COLO668 (cell line): ENCODE measurements at regions not wholly inside any gene's neighbourhood (a gene's known extent, or its start where the extent isn't known, plus 50 kb on each side); places are given as distances from the start of the nearest gene placed in this dataset.
A peak's percentile ranks its signal among the peaks of the same experiment; 100 is the strongest.
"Not testable (repeated sequence)": the region's sequence is repeated elsewhere in the genome, so short reads cannot be mapped to it uniquely, and the experiment has no call there.

Experiments
- DNase-seq: peaks from one replicate; lab custom pipeline; 2025; ENCODE audit not compliant: unreplicated experiment; lab: John Stamatoyannopoulos, UW

DNA sequence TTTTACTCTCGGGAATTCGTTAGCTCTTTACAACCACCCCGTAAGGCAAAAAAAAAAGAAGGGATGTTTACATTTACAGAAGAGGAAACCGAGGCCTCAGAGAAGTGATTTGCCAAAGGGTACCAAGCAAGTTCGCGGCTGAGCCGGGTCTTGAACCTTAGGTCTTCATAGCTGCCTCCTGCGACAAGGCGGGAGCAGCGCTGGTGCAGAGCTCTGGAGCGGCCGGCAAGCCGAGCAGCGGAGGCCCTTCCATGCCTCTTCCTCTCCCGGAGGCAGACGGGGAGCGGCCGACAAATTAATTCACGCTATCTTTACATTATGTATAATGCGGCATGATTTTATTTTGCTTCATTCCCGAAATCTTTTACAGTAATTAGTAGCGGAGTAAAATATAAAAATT is 536.3 kb downstream of the INSC start:
- DNase-seq: no peak

DNA sequence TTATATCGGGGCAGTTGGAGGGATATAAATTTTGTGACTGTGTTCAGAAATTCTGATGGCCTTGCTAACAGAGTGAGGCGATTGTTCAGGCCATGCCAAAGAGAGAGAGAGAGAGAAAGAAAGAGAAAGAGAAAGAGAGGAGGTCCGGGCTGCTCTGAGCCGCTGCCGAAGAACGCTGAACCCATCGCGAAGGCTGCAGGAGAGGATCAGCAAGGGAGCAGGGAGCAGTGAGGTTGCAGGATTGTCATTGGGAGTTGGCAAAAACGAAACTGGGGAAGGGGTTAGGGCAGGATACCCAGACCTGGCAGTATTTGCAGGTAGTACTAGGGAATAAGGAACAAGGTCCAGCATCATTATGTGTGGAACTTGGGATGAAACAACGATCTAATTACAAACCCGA is 537.1 kb downstream of the INSC start:
- no peak for DNase-seq

DNA sequence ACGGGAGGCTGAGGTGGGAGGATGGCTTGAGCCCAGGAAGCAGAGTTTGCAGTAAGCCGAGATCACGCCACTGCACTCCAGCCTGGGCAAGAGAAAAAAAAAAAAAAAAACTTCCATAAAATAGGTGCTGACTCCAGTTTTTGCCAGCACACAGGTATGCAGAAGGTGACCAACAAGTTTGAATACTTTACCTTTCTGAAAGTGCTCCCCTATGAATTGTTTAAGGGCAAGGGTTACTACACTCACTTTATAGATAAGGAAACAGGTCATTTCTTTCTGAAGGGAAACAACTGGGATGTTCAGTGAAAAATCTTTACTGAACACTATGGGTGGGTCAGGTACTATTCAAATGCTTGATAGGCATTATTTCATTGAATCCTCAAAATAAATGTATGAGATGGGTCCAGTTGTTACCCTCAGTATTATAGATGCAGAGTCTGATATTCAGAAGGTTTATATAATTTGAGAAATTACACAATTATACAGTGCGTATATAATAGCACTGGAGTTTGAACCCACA is 538.5 kb downstream of the INSC start:
- no peak for DNase-seq

DNA sequence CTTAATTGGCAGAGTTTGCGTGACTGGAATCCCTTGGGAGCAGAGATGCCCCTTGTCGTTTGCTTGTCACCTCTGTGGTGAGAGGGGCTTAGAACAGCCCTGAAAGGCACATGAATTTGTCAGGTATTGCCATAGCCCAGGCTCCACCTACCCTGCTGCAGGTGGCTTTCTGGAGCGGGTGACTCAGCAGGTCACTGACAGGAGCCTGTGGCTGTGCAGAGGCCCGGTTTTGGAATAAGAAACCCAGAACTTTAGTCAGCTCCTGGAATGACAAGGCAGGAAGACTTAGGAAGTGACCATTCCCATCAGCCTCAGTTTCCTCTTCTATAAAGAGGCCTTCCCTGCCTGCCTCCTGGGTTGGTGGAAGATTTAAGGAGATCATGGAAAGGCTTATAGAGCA is 539.7 kb downstream of the INSC start:
- DNase-seq: peak; percentile 23

DNA sequence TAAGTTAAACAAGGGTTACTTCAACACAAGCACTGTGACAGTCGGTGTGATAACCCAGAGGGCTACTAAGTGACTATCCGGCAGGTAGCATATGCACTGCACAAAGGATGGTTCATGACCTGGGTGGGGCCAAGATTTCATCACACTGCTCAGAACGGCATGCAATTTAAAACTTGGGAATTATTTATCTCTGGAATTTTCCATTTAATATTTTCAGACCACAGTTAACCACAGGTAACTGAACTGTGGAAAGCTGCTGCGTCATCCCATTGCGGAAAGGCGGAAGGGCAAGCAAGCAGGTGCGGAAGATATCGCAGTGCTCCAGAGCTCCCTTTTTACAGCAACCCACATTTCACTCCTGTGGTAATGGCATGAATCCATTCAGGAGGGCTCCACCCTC is 540.8 kb downstream of the INSC start:
- no peak for DNase-seq

DNA sequence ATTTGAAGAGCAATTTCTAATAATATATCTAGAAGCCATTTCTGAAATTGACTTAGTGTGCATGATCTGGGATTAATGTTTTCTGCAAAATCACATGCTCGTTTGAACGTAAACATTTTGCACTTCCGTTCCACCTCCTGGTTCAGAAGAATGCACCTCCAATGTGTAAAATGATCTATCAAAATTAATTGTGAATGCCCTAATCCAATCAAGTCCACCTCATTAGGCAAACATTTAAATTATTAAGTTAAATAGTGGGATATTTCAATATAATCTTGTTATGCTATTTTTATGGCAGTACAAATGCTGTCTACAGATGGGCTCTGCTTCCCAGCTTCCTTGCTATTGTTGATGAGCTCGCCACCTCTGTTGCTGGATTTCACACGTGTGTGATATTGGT is 542.5 kb downstream of the INSC start:
- DNase-seq: no peak

DNA sequence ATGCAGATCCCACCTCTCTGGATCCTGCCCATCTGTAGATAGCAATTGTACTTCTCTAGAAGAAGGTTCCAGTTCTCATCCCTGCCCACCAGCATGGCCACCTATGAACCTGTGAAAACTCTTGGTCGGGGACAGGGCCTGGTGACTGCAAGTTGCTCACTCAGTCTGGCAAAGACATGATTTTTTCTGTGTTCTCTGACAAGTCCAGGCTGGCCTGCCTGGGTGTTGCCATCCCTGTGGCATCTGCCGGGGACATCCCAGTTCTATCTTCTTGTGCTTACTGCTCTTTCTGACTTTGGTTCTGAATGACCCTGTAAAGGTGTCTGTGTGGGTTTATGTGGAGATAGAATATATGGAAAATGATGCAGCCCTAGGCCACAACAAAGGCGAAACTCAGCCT is 545.8 kb downstream of the INSC start:
- DNase-seq: no peak

DNA sequence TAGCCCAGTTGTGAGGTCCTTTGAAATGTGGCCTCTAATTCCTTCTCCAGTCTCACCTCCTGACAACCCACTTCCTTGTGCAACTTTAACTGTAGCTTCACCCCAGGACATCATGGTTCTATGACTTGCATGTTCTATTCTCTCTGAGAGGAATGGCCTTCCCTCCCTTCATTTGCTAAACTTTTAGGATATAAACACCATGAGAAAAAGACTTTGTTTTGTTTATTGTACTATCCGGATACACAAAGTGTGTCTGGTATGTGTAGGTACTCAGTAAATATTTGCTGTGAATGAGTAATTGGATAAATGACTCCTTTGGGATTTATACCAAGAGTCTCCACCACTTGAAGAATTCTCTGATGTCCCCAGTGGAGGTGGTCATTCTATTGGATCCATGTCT is 547.6 kb downstream of the INSC start:
- no peak for DNase-seq

DNA sequence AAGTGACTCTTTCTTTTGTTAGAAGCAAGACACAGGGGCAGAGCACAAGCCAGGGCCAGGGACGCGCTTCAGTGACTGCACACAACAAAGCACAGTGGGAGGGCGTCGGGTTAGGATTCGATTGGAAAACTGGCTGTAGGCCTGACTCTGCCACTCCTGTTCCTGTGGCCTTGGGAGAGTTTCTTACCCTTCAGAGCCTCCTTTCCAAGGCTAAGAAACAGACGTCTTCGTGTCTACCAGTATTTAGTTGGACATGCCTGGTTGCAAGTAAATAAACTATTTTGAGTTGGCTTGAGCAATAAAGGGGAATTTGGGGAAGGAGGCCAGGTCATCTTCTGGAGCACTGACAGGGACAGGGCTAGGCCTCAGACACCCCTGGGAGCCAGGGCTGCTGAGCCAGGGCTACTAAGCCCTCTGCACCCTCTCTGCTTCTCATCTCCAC is 549.1 kb downstream of the INSC start:
- DNase-seq: peak; percentile 76

DNA sequence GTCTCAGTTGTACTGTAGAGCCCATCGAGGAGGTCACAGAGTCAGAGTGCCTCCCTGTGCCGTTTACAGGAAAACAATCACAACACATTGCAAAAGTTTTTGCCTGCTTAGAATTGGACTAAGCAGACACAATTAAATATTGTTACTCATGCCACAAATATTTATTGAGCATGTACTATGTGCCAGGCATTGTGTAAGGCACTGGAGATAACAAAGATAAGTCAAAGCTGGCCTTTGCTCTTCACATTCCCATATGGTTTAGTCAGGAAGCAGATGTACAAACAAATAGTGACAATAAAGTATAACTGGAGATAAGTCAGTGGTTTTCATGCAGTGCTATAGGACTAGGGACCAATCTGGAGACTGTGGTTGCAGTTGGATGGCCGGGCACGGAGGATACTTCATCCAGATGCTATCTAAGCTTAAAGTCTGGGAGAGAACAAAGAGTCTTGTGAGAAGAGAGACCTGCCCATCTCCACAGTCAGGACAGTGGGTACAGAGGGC is 550.7 kb downstream of the INSC start:
- no peak for DNase-seq

DNA sequence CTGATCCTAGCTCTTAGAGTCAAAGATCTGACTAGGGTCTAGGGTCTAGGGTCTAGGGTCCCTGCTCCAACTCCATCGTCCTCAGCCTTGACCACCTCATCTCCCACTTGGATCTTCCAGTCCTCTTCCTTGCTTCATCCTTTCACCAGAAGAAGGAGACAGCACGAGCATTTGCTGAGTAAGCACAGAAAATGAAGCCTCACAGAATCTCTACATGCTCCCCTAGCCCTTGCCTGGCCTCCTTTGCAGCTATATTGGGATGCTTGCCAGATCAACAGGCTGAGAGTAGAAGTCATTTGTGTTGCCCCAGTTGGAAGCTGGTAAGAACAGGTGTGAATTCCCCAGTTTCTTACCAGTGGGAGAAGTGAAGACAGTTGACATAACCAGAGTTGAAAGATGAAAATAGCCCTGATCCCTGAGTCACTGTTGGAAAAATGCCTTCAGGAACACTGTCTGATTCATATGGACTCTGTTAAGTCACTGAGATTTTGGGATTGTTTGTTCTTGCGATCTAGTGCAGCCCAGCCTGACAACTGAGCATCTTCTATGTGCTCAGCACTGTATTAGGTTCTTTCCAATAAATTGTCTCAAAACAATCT is 552.5 kb downstream of the INSC start:
- no peak for DNase-seq

DNA sequence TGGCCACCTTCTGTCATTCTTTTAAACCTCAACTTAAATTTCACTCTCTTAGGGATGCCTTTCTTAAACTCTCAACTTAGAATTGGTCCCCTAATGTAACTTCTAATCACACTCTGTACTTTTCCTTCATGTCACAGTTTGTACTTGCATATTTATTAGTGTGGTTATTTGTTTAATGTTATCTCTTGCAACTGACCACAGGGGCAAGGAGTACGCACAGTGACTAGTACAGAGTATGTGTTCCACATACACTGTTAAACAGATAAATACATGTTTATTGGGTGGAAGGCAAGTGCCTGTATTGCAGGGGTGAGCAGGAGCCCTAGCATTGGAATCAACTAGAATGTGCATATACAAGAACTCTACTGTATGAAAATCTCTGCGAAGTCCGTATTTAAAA is 554.0 kb downstream of the INSC start:
- no peak for DNase-seq

DNA sequence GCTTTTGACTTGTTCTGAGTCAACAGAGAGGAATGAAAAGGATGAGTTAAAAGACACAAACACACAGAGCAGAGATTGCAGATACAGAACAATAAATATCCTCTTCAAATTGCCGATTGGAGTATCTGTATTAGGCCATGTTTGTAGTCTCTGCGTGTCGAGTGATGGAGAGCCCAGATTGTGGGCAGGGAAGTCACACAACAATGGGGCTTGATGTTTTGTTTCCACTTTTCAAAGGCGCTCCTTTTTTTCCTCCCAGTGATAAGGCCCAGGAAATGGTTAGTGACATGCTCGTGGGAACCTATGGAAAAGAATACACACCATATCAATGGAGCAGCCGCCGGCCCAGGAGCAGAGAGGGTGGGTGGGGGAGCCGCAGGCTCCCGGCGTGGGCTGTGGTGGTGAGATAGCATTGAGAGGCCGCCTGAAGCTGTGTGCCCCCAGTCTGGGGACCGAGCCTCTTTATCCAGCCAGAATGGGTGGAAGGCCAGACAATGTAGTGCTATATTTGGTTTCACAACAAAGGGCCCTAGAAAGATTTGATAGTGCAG is 555.9 kb downstream of the INSC start:
- no peak for DNase-seq

DNA sequence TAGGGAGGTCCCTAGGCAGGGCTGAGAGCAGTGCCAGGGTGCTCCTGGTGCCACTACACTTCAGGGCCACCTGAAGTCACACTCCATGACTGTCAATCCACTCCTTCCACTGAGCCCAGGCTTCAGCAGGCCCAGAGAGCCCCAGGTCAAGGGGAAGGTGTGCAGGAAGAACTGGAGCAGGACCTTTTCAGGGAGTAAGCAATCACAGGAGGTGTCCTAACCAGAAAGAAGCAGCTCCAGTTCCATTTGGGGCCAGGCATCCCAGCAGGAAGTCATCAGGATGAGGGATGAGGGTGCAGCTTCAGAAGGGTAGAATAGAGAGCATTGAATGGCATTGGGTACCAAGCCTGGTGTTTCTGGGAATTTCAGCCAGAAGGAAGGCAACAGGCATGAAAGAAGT is 556.5 kb downstream of the INSC start:
- DNase-seq: no peak

DNA sequence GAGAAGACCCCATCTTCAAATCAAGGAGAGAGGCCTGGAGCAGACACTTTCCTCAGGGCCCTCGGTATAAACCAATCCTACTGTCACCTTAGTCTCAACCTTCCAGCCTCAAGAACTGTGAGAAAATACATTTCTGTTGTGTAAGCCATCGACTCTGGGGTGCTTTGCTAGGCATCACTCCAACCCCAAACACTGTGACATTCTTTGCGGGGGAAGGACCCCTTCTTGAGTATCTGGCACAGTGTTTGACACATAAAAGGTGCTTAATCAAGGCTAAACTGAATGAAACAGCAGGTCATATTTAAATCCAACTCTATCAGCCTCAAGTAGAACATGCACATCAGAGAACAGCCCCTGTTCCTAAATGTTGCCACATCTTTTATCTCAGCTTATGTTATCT is 558.1 kb downstream of the INSC start:
- DNase-seq: no peak

DNA sequence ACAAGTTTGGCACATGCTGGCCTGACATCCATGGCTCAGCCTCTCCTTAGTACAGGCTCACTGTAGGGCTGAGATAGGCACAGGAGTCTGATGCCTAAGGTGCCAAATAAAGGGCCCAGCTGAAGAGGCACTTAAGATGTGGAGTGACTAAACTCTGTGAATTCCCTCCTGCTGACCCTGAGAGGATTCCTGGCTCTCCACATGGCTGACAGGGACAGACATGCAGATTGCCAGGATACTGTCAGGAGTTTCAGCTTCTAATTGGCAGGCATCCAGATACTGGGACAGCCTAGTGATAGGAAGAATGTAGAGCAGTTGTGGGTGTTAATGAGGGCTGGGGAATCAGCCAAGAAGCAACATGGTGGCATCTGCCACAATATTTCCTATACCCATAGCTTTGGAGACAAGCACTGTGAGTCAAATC is 558.7 kb downstream of the INSC start:
- no peak for DNase-seq

DNA sequence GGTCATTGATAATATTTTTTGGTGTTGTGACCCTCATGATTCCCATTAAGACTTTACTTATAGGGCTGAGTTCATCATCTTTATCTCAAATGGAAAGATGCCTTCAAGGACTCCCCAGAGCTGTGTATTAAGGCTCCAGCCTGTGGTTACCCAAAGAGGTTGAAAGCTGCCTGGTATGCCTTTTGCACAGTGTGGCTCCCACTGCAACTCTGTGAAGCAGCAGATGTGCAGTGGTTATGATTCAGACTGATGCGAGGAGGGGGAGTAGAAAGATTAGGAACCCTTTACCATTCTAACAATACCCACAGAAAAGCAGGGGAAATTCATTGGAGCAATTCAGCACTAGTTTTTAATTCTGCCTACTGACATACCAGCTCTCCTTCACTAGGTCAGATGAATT is 560.0 kb downstream of the INSC start:
- DNase-seq: no peak

DNA sequence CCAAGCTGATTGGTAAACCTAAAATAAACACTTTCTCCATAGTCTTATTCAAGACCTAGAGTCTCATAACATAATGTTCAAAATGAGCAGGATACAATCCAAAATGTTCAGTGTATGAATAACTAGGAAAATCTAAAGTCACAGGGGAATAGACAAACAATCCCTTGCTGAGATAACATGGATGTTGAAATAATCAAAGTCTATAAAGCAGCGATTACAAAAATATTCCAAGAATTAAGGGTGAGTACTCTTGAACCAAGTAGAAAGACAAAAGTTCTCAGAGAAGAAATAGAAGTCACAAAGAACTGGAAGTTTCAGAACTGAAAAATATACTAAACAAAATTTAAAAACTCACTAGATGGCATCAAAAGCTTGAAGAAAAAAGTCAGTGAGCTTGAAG is 561.0 kb downstream of the INSC start:
- no peak for DNase-seq

DNA sequence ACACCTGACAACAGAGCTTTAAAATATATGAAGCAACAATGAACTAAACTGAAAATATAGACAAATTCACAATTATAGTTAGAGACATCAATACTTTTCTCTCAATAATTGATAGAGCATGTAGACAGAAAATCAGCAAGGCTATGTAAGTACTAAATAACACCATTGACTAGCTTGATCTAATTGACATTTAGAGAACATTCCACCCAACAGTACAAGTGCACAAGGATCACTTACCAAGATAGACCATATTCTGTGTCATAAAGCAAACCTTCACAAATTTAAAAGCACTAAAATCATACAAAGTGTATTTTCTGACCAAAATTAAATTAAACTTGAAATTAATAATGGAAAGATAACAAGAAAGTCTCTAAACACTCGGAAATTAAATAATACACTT is 562.5 kb downstream of the INSC start:
- DNase-seq: no peak

DNA sequence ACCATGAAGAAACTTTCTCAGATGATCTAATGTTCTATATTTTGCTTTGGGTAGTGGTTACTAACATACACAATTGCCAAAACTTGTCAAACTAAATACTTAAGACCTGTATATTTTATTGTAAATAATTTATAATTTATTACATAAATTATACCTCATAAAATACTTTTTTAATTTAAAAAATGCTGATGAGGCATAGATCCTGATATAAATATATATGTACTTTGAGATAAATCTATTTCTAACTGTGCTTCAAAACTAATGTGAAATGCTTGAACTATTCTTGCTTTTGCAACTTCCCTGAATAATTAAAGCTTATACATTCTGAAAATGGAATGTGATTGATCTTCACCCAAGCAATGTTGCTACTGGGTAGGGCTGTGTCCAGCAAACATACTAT is 568.8 kb downstream of the INSC start:
- no peak for DNase-seq

DNA sequence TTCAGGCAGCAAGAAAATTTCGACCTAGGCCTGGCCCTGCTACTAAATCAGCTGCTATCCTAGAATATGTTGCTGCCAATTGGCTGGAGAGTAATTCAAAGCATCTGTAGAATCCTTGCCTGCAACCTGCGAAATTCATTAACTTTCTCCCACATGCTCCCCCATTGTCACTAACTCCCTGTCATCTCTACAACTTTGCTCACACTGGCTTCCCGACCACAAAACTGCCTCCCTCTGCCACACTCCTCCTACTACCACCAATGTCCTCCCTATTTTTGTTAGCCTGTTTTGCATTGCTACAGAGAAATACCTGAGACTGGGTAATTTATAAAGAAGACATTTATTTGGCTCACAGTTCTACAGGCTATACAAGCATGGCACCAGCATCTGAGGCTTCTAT is 570.6 kb downstream of the INSC start:
- DNase-seq: no peak

DNA sequence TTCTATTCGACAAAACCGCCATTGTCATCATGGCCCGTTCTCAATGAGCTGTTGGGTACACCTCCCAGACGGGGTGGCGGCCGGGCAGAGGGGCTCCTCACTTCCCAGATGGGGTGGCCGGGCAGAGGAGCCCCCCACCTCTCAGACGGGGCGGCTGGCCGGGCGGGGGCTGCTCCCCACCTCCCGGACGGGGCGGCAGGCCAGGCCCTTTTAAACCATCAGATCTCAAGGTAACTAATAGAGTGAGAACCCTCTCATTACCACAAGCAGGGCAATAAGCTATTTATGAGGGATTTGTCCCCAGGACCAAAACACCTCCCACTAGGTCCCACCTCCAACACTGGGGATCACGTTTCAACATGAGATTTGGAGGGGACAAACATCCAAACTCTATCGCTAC is 571.5 kb downstream of the INSC start:
- DNase-seq: not testable (repeated sequence)

DNA sequence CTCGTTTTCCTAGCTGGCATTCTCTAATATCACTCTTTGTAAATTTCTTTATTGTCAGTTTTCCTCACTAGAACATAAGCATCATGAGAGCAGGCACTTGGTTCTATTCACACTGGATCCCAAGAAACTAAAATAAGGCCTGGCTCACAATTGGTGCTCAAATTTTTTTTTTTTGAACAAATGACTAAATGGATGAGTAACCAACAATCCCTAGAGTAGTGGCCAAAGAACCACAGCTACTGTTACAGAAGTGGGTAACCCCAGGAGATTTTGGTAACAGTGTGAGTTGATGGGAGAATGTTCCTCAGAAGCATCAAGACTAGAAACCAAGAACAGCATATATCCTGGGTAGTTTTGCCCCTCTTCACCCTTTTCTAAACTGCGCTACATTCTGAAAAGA is 572.6 kb downstream of the INSC start:
- DNase-seq: no peak
